ENCODE measurements at regions not wholly inside any gene's neighbourhood (a gene's known extent, or its start where the extent isn't known, plus 50 kb on each side); places are given as distances from the start of the nearest gene placed in this dataset.

DNA sequence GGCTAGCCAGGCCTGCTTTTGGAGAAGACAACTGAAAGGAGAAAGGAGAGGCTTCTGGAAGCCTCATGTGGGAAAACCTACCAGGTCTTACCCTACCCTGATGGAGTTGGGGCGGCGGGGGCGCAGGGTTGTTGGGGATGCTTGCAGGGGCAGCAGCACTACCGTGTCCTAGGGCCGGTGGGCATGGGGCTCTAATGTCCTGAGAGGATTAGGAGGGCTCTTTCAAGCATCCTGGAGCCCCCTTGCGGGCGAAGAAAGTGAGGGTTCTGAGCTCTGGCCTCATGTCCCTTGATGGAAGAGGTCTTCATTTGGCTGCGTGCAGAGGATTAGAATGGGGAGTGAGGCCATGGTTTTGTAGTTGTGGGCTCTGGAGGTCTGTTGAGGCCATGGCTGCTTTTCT is 86.9 kb upstream of the PITX1 start:
- Histone ChIP-seq H3K27me3 (ENCODE audit: control insufficient read depth in 2 of 2, insufficient read depth in 2 of 2, low read length in 2 of 2) (peaks cover 3 to 4% of the 10 kb centered on the region in 2 experiments), H3K9ac (replicated peaks; ENCODE audit: extremely low read depth, insufficient read depth, low read length) (no peak overlapping the region), H3K4me2 (ENCODE audit: insufficient read depth, low read length) (no peak overlapping the region), H3K27ac (ENCODE audit: insufficient read depth, low read depth, low read length) (no peak overlapping the region), H3K9me1 (replicated peaks; ENCODE audit: control insufficient read depth, extremely low read depth, insufficient read depth, low read length) (no peaks in the 10 kb centered on the region), H3K9me3 (replicated peaks; ENCODE audit: control insufficient read depth, insufficient read depth, low read length) (no peaks in the 10 kb centered on the region), H3K4me3 (replicated peaks in 1 of 3; ENCODE audit: insufficient read depth in 1 of 3, low read depth in 1 of 3, low read length in 3 of 3) (no peak overlapping the region), H4K20me1 (replicated peaks; ENCODE audit: control insufficient read depth, extremely low read depth, insufficient read depth, low read length) (no peaks in the 10 kb centered on the region), H3K4me1 (ENCODE audit: control insufficient read depth, extremely low read depth, insufficient read depth, low read length) (no peaks in the 10 kb centered on the region), H2AFZ (ENCODE audit: low read depth, low read length) (no peak overlapping the region), H3K36me3 (ENCODE audit: control insufficient read depth in 2 of 2, extremely low read depth in 1 of 2, insufficient read depth in 2 of 2, low read length in 2 of 2) (no peaks in the 10 kb centered on the region), H3K79me2 (ENCODE audit: control insufficient read depth, insufficient read depth, low read length) (no peaks in the 10 kb centered on the region)
- no TSS peak for BruUV-seq (replicated peaks)
- CTCF ChIA-PET = interaction anchor here (1.4 kb wide), 1 partner anchor 10 kb away, joined by 4 read pairs; no protein-coding TSS in a partner anchor
- no peak for TF ChIP-seq GATA2 (IDR thresholded peaks at IDR 0.05; ENCODE audit: insufficient read depth, insufficient read length, low read depth, low read length)
- TF ChIP-seq MYC (IDR thresholded peaks at IDR 0.05; ENCODE audit: low read depth, low read length) = no peak
- TF ChIP-seq EZH2 (IDR thresholded peaks at IDR 0.05; ENCODE audit: borderline replicate concordance, low read depth, low read length, severe bottlenecking) = no peak
- intact Hi-C loops (cut with micrococcal nuclease) (no loop called here), dilution Hi-C loops (cut with MboI; ENCODE audit: extremely low pct_ligation_motif_present, low sequenced_read_pairs) (no loop called here)
- FAIRE-seq (no peak), DNase-seq (ENCODE audit: low read depth, low spot score) (no peak)
- POLR2A ChIA-PET = no interaction called here

GRCh38 chr5:135119481-135119880 is 85.5 kb upstream of the PITX1 start:
- POLR2A ChIA-PET = no interaction called here
- no peak overlapping the region for H3K27ac ChIP-seq (ENCODE audit: insufficient read depth, low read depth, low read length)
- no peaks in the 10 kb centered on the region for H3K4me1 ChIP-seq (ENCODE audit: control insufficient read depth, extremely low read depth, insufficient read depth, low read length)
- no peaks in the 10 kb centered on the region for H3K9me1 ChIP-seq (replicated peaks; ENCODE audit: control insufficient read depth, extremely low read depth, insufficient read depth, low read length)
- no TSS peak for BruUV-seq (replicated peaks)
- TF ChIP-seq, protein P1, sequence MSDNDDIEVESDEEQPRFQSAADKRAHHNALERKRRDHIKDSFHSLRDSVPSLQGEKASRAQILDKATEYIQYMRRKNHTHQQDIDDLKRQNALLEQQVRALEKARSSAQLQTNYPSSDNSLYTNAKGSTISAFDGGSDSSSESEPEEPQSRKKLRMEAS (IDR thresholded peaks at IDR 0.05; ENCODE audit: insufficient read depth, insufficient read length) = no peak
- TF ChIP-seq FOS (IDR thresholded peaks at IDR 0.05; ENCODE audit: borderline replicate concordance, insufficient read depth, low read length) (no peak), JUN (IDR thresholded peaks at IDR 0.05; ENCODE audit: borderline replicate concordance, insufficient read depth, insufficient read length, low read depth) (no peak)
- H3K27me3 ChIP-seq (ENCODE audit: control insufficient read depth in 2 of 2, insufficient read depth in 2 of 2, low read length in 2 of 2) = peaks cover 3 to 4% of the 10 kb centered on the region in 2 experiments
- H3K9me3 ChIP-seq (replicated peaks; ENCODE audit: control insufficient read depth, insufficient read depth, low read length) = no peaks in the 10 kb centered on the region
- no peaks in the 10 kb centered on the region for H3K36me3 ChIP-seq (ENCODE audit: control insufficient read depth in 2 of 2, extremely low read depth in 1 of 2, insufficient read depth in 2 of 2, low read length in 2 of 2)
- no peak overlapping the region for H3K4me3 ChIP-seq (replicated peaks in 1 of 3; ENCODE audit: insufficient read depth in 1 of 3, low read depth in 1 of 3, low read length in 3 of 3)
- H4K20me1 ChIP-seq (replicated peaks; ENCODE audit: control insufficient read depth, extremely low read depth, insufficient read depth, low read length) = no peaks in the 10 kb centered on the region
- intact Hi-C loops (cut with micrococcal nuclease) (no loop called here), dilution Hi-C loops (cut with MboI; ENCODE audit: extremely low pct_ligation_motif_present, low sequenced_read_pairs) (no loop called here)
- no peak overlapping the region for H3K9ac ChIP-seq (replicated peaks; ENCODE audit: extremely low read depth, insufficient read depth, low read length)
- no peaks in the 10 kb centered on the region for H3K79me2 ChIP-seq (ENCODE audit: control insufficient read depth, insufficient read depth, low read length)
- CTCF ChIA-PET = no interaction called here
- no peak overlapping the region for H3K4me2 ChIP-seq (ENCODE audit: insufficient read depth, low read length)
- DNase-seq (ENCODE audit: low read depth, low spot score) = no peak
- no peak overlapping the region for H2AFZ ChIP-seq (ENCODE audit: low read depth, low read length)
- no peak for FAIRE-seq
